Testis (tissue), 2 donors: ENCODE measurements at regions not wholly inside any gene's neighbourhood (a gene's known extent, or its start where the extent isn't known, plus 50 kb on each side); places are given as distances from the start of the nearest gene placed in this dataset.

Experiments
- CTCF ChIP-seq, 3 experiments: fragments of 450-650 bp in 2 of 3; fragments of 200-600 bp in 1 of 3; sonication (generic) in 1 of 3; IDR thresholded peaks; one replicate each; pipeline ENCODE4 v1.5.1; 2016 to 2019; ENCODE audit warnings: antibody characterized with exemption in 3 of 3, mild to moderate bottlenecking in 2 of 3, moderate library complexity in 1 of 3
- POLR2A ChIP-seq: fragments of 450-650 bp; IDR thresholded peaks from one replicate; pipeline ENCODE4 v1.6.1; 2017; ENCODE audit warnings: antibody characterized with exemption, mild to moderate bottlenecking, moderate library complexity

- TF ChIP-seq CTCF (IDR thresholded peaks at IDR 0.05) (no peak), POLR2A (no peak)
These were observed 407.5 kb upstream of the AUTS2 start for GRCh38 chr7:69190763-69191162.
